Neural cell (in vitro differentiated cells): ENCODE measurements at regions not wholly inside any gene's neighbourhood (a gene's known extent, or its start where the extent isn't known, plus 50 kb on each side); places are given as distances from the start of the nearest gene placed in this dataset.

Experiments
- H2AFZ ChIP-seq: fragments of 200-600, 300-800 bp; sonication (generic), shearing (Covaris generic); 2 replicates; pipeline ENCODE4 v1.6.0; 2014; ENCODE audit warnings: low read depth, mild to moderate bottlenecking, antibody characterized with exemption, low read length, moderate library complexity
- H3F3A ChIP-seq: fragments of 200-600 bp; shearing (Covaris generic); 2 replicates; pipeline ENCODE4 v1.6.1; 2016; ENCODE audit warnings: mild to moderate bottlenecking, moderate library complexity, mixed read lengths, antibody characterized with exemption, low read length; ENCODE audit not compliant: insufficient read depth, poor library complexity, severe bottlenecking
- H3K27ac ChIP-seq: fragments of 200-600, 300-800 bp; sonication (generic), shearing (Covaris generic); 2 replicates; pipeline ENCODE4 v1.5.1; 2014; ENCODE audit warnings: mild to moderate bottlenecking, low read length, moderate library complexity
- H3K27me3 ChIP-seq: fragments of 300-800, 200-600 bp; sonication (generic), shearing (Covaris generic); 2 replicates; pipeline ENCODE4 v1.6.0; 2014; ENCODE audit warnings: mild to moderate bottlenecking, low read depth, low read length, moderate library complexity; ENCODE audit not compliant: insufficient read depth
- H3K36me3 ChIP-seq: fragments of 300-800, 200-600 bp; sonication (generic), shearing (Covaris generic); 2 replicates; pipeline ENCODE4 v1.5.1; 2014; ENCODE audit warnings: mild to moderate bottlenecking, antibody characterized with exemption, low read length, moderate library complexity; ENCODE audit not compliant: insufficient read depth
- H3K4me2 ChIP-seq: fragments of 300-800, 200-600 bp; sonication (generic), shearing (Covaris generic); 2 replicates; pipeline ENCODE4 v1.6.0; 2014; ENCODE audit warnings: mild to moderate bottlenecking, low read length
- H3K4me3 ChIP-seq: fragments of 300-800, 200-600 bp; sonication (generic), shearing (Covaris generic); 2 replicates; pipeline ENCODE4 v1.5.1; 2014; ENCODE audit warnings: mild to moderate bottlenecking, low read length, moderate library complexity
- H3K79me2 ChIP-seq: fragments of 200-600 bp; shearing (Covaris generic); replicated peaks from 2 replicates; pipeline ENCODE4 v1.6.0; 2014; ENCODE audit warnings: mild to moderate bottlenecking, low read length, moderate library complexity; ENCODE audit not compliant: insufficient read depth
- H3K9ac ChIP-seq: fragments of 300-800, 200-600 bp; sonication (generic), shearing (Covaris generic); 2 replicates; pipeline ENCODE4 v1.6.1; 2016; ENCODE audit warnings: mild to moderate bottlenecking, low read length, mixed read lengths
- H3K9me2 ChIP-seq: fragments of 200-600 bp; shearing (Covaris generic); 2 replicates; pipeline ENCODE4 v1.6.1; 2016; ENCODE audit warnings: mild to moderate bottlenecking, low read length, mixed read lengths; ENCODE audit not compliant: insufficient read depth
- H3K9me3 ChIP-seq: fragments of 200-600, 300-800 bp; sonication (generic), shearing (Covaris generic); 2 replicates; pipeline ENCODE4 v1.6.1; 2016; ENCODE audit warnings: mild to moderate bottlenecking, mixed run types, low read length, moderate library complexity, mixed read lengths
- H4K20me1 ChIP-seq: fragments of 200-600 bp; shearing (Covaris generic); 2 replicates; pipeline ENCODE4 v1.6.1; 2016; ENCODE audit warnings: mild to moderate bottlenecking, mixed run types; ENCODE audit not compliant: insufficient read depth
- CTCF ChIP-seq: fragments of 450-650 bp; IDR thresholded peaks from 2 replicates; pipeline ENCODE4 v1.5.1; 2014; ENCODE audit warnings: antibody characterized with exemption, mild to moderate bottlenecking, moderate library complexity; ENCODE audit not compliant: poor library complexity, severe bottlenecking
- EP300 ChIP-seq: fragments of 450-650 bp; conservative IDR thresholded peaks from 2 replicates; pipeline ENCODE4 v1.6.1; 2014; ENCODE audit warnings: antibody characterized with exemption, mild to moderate bottlenecking, moderate library complexity; ENCODE audit not compliant: poor library complexity, severe bottlenecking
- EZH2 ChIP-seq: fragments of 200-600, 300-800 bp; shearing (Covaris generic), sonication (generic); IDR thresholded peaks from 2 replicates; pipeline ENCODE4 v1.6.1; 2014; ENCODE audit warnings: antibody characterized with exemption, low read length, borderline replicate concordance, mild to moderate bottlenecking; ENCODE audit not compliant: insufficient read depth, poor library complexity, severe bottlenecking
- MXI1 ChIP-seq: fragments of 450-650 bp; conservative IDR thresholded peaks from 2 replicates; pipeline ENCODE4 v1.6.1; 2014; ENCODE audit warnings: antibody characterized with exemption, mild to moderate bottlenecking; ENCODE audit not compliant: poor library complexity, severe bottlenecking
- POLR2AphosphoS5 ChIP-seq: IDR thresholded peaks from 2 replicates; pipeline ENCODE4 v1.6.1; 2012
- RAD21 ChIP-seq: fragments of 450-650 bp; conservative IDR thresholded peaks from 2 replicates; pipeline ENCODE4 v1.6.1; 2014; ENCODE audit warnings: antibody characterized with exemption, mild to moderate bottlenecking, moderate library complexity
- REST ChIP-seq: IDR thresholded peaks from 2 replicates; pipeline ENCODE4 v1.6.1; 2012; ENCODE audit warnings: borderline replicate concordance
- SMC3 ChIP-seq: fragments of 450-650 bp; conservative IDR thresholded peaks from 2 replicates; pipeline ENCODE4 v1.6.1; 2014; ENCODE audit warnings: antibody characterized with exemption, mild to moderate bottlenecking, moderate library complexity; ENCODE audit not compliant: poor library complexity
- TAF1 ChIP-seq: IDR thresholded peaks from 2 replicates; pipeline ENCODE4 v1.6.1; 2012; ENCODE audit warnings: low read depth

- H4K20me1 ChIP-seq = no peaks in the 10 kb centered on the region
- no peak overlapping the region for H2AFZ ChIP-seq
- TF ChIP-seq MXI1 (no peak), SMC3 (no peak), REST (no peak), EZH2 (no peak), RAD21 (no peak), POLR2AphosphoS5 (no peak), TAF1 (no peak), EP300 (no peak), CTCF (no peak)
- H3K79me2 ChIP-seq = no peaks in the 10 kb centered on the region
- H3K9me3 ChIP-seq = no peaks in the 10 kb centered on the region
- no peaks in the 10 kb centered on the region for H3K9me2 ChIP-seq
- no peaks in the 10 kb centered on the region for H3K27me3 ChIP-seq
- no peak overlapping the region for H3K4me2 ChIP-seq
- H3K27ac ChIP-seq = no peak overlapping the region
- no peak overlapping the region for H3K9ac ChIP-seq
- H3K36me3 ChIP-seq = no peaks in the 10 kb centered on the region
- H3K4me3 ChIP-seq = no peak overlapping the region
- no peaks in the 10 kb centered on the region for H3F3A ChIP-seq
Measured at GRCh38 chr5:3400659-3401058, 195.0 kb upstream of the IRX1 start.

GRCh38 chr5:3394891-3395599, 200.6 kb upstream of the IRX1 start:
- Histone ChIP-seq H3K9me2 (no peaks in the 10 kb centered on the region), H3K4me2 (no peak overlapping the region), H3F3A (no peaks in the 10 kb centered on the region), H3K79me2 (no peaks in the 10 kb centered on the region), H3K9ac (no peak overlapping the region), H3K36me3 (no peaks in the 10 kb centered on the region), H3K27ac (no peak overlapping the region), H2AFZ (no peak overlapping the region), H4K20me1 (no peaks in the 10 kb centered on the region), H3K4me3 (no peak overlapping the region), H3K27me3 (peaks cover 3% of the 10 kb centered on the region), H3K9me3 (no peaks in the 10 kb centered on the region)
- TF ChIP-seq SMC3 (no peak), EZH2 (no peak), EP300 (no peak), MXI1 (no peak)
